Left ventricle myocardium superior (tissue), 1 donor: ENCODE measurements at regions not wholly inside any gene's neighbourhood (a gene's known extent, or its start where the extent isn't known, plus 50 kb on each side); places are given as distances from the start of the nearest gene placed in this dataset.

Experiments used
- ATAC-seq: fragments of 200-7000 bp; cut with Tn5 transposase; one replicate; pipeline ENCODE4 v1.9.1; 2020; ENCODE audit warnings: mild to moderate bottlenecking, moderate library complexity
- DNase-seq: peaks from one replicate; pipeline ENCODE4 v3.0.0-alpha.2; 2020
- intact Hi-C: fragments of 100-400 bp; cut with micrococcal nuclease; formaldehyde crosslinking; loops from one replicate; pipeline ENCODE4 v1.11.0; 2022
- donor health status: DM: no; HTN: yes; CAD: no; lungs with severe emphysema.

GRCh38 chr12:34350092-34351041 lies 328.1 kb downstream of the ALG10 start:
- intact Hi-C loops, result no loop called here
- no peak for ATAC-seq

GRCh38 chr12:34352098-34352497 lies 329.8 kb downstream of the ALG10 start:
- DNase-seq (no peak), ATAC-seq (no peak)
- intact Hi-C loops, result no loop called here

More at GRCh38 chr12:34350092-34351041, 328.1 kb downstream of the ALG10 start:
- DNase-seq, result no peak

DNA sequence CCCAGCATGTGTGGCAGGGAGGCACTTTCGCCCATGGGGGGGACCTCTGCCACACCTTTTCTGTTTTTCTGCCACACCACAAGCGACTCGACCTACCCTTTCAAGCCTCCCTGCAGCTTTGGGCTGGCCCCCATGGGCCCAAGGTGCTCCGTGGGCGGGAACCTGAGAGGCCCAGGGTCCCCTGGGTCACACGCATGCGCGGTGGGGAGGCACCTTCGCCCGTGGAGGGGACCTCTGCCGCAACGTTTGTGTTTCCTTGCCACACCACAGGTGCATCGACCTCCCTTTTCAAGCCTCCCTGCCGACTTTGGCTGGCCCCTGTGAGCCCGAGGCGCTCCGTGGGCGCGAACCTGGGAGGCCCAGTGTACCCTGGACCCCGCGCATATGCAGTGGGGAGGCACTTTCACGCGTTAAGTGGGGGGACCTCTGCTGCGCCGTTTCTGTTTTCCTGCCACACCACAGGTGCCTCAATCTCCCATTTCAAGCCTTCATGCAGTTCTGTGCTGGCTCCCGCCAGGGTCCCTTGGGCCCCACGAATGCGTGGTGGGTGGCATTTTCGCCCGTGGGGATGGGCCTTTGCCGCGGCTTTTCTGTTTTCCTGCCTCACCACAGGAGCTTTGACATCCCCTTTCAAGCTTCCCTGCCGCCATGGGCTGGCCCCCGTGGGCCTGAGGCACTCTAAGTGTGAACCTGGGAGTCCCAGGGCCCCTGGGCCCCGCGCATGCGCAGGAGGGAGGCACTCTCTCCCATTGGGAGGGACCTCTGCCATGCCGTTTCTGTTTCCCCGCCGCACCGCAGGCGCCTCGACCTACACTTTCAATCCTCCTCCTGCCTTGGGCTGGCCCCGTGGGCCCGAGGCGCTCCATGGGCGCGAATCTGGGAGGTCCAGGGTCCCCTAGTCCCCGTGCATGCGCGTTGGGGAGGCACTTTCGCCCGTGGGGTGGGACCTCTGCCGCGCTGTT lies 332.2 kb downstream of the ALG10 start:
- intact Hi-C loops, result no loop called here
- no peak for ATAC-seq
- no peak for DNase-seq

GRCh38 chr12:34356233-34356987 lies 334.1 kb downstream of the ALG10 start:
- ATAC-seq (no peak), DNase-seq (no peak)
- intact Hi-C loops, result no loop called here

- no peak for ATAC-seq
These were observed 335.5 kb downstream of the ALG10 start for GRCh38 chr12:34357791-34358190.

DNA sequence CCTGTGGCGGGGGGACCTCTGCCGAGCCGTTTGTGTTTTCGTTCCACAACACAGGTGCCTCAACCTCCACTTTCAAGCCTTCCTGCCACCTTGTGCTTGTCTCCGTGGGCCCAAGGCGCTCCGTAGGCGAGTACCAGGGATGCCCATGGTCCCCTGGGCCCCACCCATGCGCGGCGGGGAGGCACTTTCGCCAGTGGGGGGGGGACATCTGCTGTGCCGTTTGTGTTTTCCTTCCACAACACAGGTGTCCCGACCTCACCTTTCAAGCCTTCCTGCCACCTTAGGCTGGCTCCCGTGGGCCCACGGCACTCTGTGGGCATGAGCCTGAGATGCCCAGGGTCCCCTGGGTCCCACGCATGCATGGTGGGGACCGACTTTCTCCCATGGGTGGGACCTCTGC lies 335.9 kb downstream of the ALG10 start:
- ATAC-seq (no peak), DNase-seq (no peak)
- intact Hi-C loops, result no loop called here

More at GRCh38 chr12:34357791-34358190, 335.5 kb downstream of the ALG10 start:
- DNase-seq, result no peak
- intact Hi-C loops, result no loop called here

DNA sequence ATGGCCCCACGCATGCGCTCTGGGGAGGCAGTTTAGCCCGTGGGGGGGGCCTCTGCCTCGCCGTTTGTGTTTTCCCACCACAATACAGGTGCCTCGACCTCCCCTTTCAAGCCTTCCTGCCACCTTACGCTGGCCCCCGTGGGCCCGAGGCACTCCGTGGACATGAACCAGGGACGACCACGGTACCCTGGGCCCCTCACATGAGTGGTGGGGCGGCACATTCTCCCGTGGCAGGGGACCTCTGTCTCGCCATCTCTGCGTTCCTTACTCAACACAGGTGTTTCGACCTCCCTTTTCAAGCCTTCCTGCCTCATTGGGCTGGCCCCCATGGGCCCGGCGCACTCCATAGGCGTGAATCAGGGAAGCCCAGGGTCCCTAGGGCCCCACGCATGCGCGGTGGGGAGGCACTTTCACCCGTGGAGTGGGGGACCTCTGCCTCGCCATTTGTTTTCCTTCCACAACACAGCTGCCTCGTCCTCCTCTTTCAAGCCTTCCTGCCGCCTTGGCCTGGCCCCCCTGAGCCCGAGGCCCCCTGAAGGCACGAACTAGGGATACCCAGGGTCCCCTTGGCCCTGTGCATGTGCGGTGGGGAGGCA lies 339.5 kb downstream of the ALG10 start:
- DNase-seq (no peak), ATAC-seq (no peak)
- intact Hi-C loops, result no loop called here

DNA sequence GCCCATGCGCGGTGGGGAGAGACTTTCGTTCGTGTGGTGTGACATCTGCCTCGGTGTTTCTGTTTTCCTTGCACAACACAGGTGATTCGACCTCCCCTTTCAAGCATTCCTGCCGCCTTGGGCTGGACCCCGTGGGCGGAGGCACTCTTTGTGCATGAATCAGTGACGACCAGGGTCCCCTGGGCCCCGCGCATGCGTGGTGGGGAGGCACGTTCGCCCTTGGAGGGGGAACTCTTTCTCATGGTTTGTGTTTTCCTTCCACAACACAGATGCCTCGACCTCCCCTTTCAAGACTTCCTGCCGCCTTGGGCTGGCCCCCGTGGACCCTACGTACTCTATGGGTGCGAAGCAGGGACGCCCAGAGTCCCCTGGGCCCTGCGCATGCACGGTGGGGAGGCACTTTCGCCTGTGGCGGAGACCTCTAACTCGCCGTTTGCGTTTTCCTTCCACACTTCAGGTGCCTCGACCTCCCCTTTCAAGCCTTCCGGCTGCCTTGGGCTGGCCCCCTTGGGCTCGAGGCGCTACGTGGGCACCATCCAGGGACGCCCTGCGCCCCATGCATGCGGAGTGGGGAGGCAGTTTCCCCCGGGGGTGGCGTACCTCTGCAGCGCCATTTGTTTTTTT lies 340.9 kb downstream of the ALG10 start:
- intact Hi-C loops, result no loop called here
- DNase-seq (no peak), ATAC-seq (no peak)

GRCh38 chr12:34368079-34368478 lies 345.8 kb downstream of the ALG10 start:
- no peak for ATAC-seq
- DNase-seq, result no peak
- intact Hi-C loops, result no loop called here

- DNase-seq (no peak), ATAC-seq (no peak)
- intact Hi-C loops, result no loop called here
These were observed 348.8 kb downstream of the ALG10 start for GRCh38 chr12:34371050-34371449.

DNA sequence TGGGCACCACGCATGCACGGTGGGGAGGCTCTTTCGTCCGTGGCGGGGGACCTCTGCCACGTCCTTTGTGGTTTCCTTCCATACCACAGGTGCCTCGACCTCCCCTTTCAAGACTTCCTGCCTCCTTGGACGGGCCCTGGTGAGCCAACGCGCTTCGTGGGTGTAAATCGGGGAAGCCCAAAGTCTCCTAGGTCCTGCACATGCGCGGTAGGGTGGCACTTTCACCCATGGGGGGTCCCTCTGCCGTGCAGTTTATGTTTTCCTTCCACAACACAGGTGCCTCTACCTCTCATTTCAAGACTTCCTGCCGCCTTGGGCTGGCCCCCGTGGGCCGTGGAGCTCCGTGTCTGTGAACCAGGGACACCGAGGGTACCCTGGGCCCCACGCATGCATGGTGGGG lies 349.7 kb downstream of the ALG10 start:
- DNase-seq, result no peak
- no peak for ATAC-seq
- intact Hi-C loops, result no loop called here

DNA sequence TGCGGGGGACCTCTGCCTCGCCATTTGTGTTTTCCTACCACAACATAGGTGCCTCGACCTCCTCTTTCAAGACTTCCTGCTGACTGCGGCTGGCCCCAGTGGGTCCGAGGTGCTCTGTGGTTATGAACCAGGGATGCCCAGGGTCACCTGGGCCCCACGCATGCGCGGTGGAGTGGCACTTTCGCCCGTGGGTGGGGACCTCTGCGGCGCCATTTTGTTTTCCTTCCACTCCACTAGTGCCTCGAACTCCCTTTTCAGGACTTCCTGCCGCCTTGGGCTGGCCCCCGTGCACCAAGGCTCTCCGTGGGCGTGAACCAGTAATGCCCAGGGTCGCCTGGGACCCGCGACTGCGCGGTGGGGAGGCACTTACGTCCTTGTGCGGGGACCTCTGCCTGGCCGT lies 351.6 kb downstream of the ALG10 start:
- DNase-seq (no peak), ATAC-seq (no peak)
- intact Hi-C loops, result no loop called here

DNA sequence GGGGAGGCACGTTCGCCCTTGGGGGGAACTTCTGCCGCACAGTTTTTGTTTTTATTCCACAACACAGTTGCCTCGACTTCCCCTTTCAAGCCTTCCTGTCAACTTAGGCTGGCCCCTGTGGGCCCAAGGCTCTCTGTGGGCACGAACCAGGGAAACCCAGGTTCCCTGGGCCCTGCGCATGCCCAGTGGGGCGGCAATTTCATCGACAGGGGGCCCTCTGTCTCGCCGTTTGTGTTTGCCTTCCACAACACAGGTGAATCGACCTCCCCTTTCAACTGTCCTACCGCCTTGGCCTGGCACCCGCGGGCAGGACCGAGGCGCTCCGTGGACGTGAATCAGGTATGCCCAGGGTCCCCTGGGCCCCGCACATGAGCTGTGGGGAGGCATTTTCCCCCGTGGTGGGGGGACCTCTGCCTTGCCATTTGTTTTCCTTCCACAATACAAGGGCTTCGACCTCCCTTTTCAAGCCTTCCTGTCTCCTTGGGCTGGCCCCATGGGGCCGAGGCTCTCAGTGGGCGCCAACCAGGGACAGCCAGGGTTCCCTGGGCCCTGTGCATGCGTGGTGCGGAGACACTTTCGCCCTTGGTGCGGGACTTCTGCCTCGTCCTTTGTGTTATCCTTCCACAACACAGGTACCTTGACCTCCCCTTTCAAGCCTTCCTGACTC lies 354.0 kb downstream of the ALG10 start:
- intact Hi-C loops, result no loop called here
- DNase-seq, result no peak
- no peak for ATAC-seq

GRCh38 chr12:34377243-34378035 lies 355.1 kb downstream of the ALG10 start:
- DNase-seq (no peak), ATAC-seq (no peak)
- intact Hi-C loops, result no loop called here

- intact Hi-C loops, result no loop called here
- DNase-seq, result no peak
- ATAC-seq, result no peak
These were observed 356.8 kb downstream of the ALG10 start for GRCh38 chr12:34379142-34379541.

GRCh38 chr12:34384693-34385092 lies 362.4 kb downstream of the ALG10 start:
- ATAC-seq (no peak), DNase-seq (no peak)
- intact Hi-C loops, result no loop called here

DNA sequence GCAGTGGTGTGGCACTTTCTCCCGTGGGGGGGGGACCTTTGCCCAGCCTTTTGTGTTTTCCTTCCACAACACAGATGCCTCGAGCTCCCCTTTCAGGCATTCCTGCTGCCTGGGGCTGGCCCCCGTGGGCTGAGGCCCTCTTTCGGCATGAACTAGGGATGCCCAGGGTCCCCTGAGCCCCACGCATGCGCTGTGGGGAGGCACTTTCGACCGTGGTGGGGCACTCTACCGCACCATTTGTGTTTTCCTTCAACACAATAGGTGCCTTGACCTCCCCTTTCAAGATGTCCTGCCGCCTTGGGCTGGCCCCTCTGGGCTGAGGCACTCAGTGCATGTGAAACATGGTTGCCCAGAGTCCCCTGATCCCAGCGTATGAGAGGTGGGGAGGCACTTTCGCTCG lies 363.7 kb downstream of the ALG10 start:
- DNase-seq (no peak), ATAC-seq (no peak)
- intact Hi-C loops, result no loop called here
